ENCODE measurements at regions not wholly inside any gene's neighbourhood (a gene's known extent, or its start where the extent isn't known, plus 50 kb on each side); places are given as distances from the start of the nearest gene placed in this dataset.

- Histone ChIP-seq H3K9ac (ENCODE audit: low read depth, low read length) (no peak overlapping the region), H3K4me1 (ENCODE audit: insufficient read depth, low read length) (no peaks in the 10 kb centered on the region), H3K36me3 (ENCODE audit: insufficient read depth, low read length) (no peaks in the 10 kb centered on the region)
Observed at GRCh38 chr1:209095627-209096595, 487.6 kb upstream of the CAMK1G start.

GRCh38 chr1:209100460-209100859, 483.1 kb upstream of the CAMK1G start:
- Histone ChIP-seq H3K9me3 (ENCODE audit: control insufficient read depth, insufficient read depth, low read length) (no peaks in the 10 kb centered on the region), H3K4me1 (ENCODE audit: insufficient read depth, low read length) (no peaks in the 10 kb centered on the region), H3K36me3 (ENCODE audit: insufficient read depth, low read length) (no peaks in the 10 kb centered on the region), H3K9ac (ENCODE audit: low read depth, low read length) (no peak overlapping the region)

More at GRCh38 chr1:209095627-209096595, 487.6 kb upstream of the CAMK1G start:
- no peaks in the 10 kb centered on the region for H3K9me3 ChIP-seq (ENCODE audit: control insufficient read depth, insufficient read depth, low read length)

GRCh38 chr1:209101106-209101505, 482.4 kb upstream of the CAMK1G start:
- H3K36me3 ChIP-seq (ENCODE audit: insufficient read depth, low read length), result no peaks in the 10 kb centered on the region
- H3K9ac ChIP-seq (ENCODE audit: low read depth, low read length), result no peak overlapping the region
- no peaks in the 10 kb centered on the region for H3K4me1 ChIP-seq (ENCODE audit: insufficient read depth, low read length)
- no peaks in the 10 kb centered on the region for H3K9me3 ChIP-seq (ENCODE audit: control insufficient read depth, insufficient read depth, low read length)

DNA sequence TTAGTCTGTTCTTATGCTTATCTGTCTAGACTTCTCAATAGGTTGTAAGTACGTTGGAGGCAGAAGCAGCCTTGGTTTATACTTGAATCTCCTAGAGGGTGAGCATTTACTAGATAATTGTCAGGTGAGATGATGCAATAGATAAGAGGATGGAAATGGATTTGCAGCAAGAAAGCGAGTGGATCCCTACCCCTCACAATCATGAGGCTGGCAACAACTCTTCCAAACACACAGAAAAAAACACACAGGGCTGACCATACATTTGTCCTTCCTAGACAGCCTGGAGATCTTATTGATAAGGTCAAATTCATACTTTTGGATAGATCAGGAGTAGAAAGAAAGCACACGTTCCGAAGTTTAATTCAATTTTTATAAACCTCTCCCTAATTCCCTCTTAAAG, 481.4 kb upstream of the CAMK1G start:
- no peak overlapping the region for H3K9ac ChIP-seq (ENCODE audit: low read depth, low read length)
- no peaks in the 10 kb centered on the region for H3K4me1 ChIP-seq (ENCODE audit: insufficient read depth, low read length)
- no peaks in the 10 kb centered on the region for H3K9me3 ChIP-seq (ENCODE audit: control insufficient read depth, insufficient read depth, low read length)

GRCh38 chr1:209102531-209102930, 481.0 kb upstream of the CAMK1G start:
- Histone ChIP-seq H3K4me1 (ENCODE audit: insufficient read depth, low read length) (no peaks in the 10 kb centered on the region), H3K36me3 (ENCODE audit: insufficient read depth, low read length) (no peaks in the 10 kb centered on the region), H3K9me3 (ENCODE audit: control insufficient read depth, insufficient read depth, low read length) (no peaks in the 10 kb centered on the region), H3K9ac (ENCODE audit: low read depth, low read length) (no peak overlapping the region)

More for the DNA sequence above, 481.4 kb upstream of the CAMK1G start:
- no peaks in the 10 kb centered on the region for H3K36me3 ChIP-seq (ENCODE audit: insufficient read depth, low read length)

DNA sequence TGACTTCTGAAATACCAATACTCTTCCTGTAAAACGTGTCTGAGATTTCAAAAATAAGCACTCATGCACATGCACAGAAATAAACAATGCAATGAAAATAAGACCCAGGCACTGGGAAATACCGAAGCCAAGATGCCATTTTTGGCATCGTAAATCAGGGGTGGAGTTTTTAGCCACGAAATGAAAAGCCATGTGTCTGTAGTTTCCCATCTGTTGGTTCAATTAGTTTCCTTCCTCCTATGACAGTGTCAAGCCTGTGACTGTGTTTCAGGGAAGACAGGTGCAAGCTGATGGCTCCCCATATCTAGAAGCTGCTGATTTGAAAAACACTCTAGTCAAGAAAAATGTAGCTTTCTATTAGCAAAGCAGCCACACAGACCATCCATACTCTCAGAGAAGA, 480.4 kb upstream of the CAMK1G start:
- Histone ChIP-seq H3K36me3 (ENCODE audit: insufficient read depth, low read length) (no peaks in the 10 kb centered on the region), H3K4me1 (ENCODE audit: insufficient read depth, low read length) (no peaks in the 10 kb centered on the region), H3K9me3 (ENCODE audit: control insufficient read depth, insufficient read depth, low read length) (no peaks in the 10 kb centered on the region), H3K9ac (ENCODE audit: low read depth, low read length) (no peak overlapping the region)

GRCh38 chr1:209104646-209105045, 478.9 kb upstream of the CAMK1G start:
- no peak overlapping the region for H3K9ac ChIP-seq (ENCODE audit: low read depth, low read length)
- H3K36me3 ChIP-seq (ENCODE audit: insufficient read depth, low read length), result no peaks in the 10 kb centered on the region
- no peaks in the 10 kb centered on the region for H3K4me1 ChIP-seq (ENCODE audit: insufficient read depth, low read length)
- H3K9me3 ChIP-seq (ENCODE audit: control insufficient read depth, insufficient read depth, low read length), result no peaks in the 10 kb centered on the region

DNA sequence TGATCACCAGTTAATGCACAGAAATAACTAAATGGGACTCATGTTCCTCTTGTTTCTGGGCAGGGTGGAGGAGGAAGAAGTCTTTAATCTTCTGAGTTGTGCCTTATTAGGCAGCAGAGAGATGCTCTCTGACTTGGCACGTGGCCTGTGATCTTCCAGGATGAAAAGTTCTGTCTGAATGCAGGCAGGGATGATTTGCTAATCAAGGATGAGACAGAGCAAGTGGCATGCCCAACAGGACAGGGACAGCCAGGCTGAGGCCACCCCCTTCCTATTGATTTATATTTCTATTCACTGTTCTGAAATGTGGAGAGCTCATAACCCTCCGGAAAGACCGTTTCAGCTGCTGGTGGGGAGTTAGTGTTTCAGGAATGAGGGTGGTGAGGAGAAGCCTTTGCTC, 477.8 kb upstream of the CAMK1G start:
- Histone ChIP-seq H3K9ac (ENCODE audit: low read depth, low read length) (no peak overlapping the region), H3K4me1 (ENCODE audit: insufficient read depth, low read length) (no peaks in the 10 kb centered on the region), H3K9me3 (ENCODE audit: control insufficient read depth, insufficient read depth, low read length) (no peaks in the 10 kb centered on the region), H3K36me3 (ENCODE audit: insufficient read depth, low read length) (no peaks in the 10 kb centered on the region)

DNA sequence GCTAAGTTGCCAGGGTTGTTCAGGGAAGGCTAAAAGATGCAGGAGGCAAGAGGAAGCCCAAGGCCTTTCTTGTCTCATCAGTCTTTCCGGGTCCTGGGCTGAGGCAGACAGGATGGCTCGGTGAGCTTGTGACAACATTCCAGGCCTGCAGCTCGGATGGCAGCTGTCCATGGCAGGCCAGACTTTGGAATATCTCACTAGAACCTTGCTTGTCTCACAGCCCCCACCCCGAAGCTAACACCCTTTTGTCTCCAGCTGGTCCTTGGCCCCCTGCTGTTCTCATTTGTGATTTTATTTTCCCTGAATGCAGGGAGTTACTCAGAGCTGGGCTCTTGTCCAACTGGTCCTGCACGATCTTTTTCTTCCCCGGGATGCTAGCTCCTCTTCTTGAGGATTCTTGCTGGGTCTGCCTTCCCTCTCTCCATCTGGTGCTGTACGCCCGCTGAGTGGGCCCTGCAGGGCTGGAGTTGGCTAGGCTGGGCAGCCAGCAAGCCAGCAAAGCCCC, 477.2 kb upstream of the CAMK1G start:
- no peaks in the 10 kb centered on the region for H3K4me1 ChIP-seq (ENCODE audit: insufficient read depth, low read length)
- no peaks in the 10 kb centered on the region for H3K36me3 ChIP-seq (ENCODE audit: insufficient read depth, low read length)
- no peak overlapping the region for H3K9ac ChIP-seq (ENCODE audit: low read depth, low read length)
- H3K9me3 ChIP-seq (ENCODE audit: control insufficient read depth, insufficient read depth, low read length), result no peaks in the 10 kb centered on the region

DNA sequence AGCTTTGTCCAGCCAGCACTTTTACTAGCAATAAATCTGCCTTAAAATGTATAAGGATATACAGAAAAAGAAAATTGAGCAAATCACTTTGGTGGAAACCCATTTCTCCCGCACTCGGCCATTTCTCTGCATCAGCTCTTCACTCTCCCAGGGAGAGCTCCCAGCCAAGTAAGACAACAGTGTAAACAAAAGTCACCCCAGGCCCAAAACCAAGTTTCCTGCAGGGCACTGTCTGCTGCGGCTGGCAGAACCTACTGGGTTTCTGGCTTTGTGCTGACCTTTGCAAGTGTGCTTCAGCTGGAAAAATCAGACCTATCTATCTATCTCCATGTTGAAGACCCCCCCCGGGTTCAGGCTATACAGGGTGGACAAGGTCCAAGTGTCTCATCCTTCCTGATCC, 476.7 kb upstream of the CAMK1G start:
- no peaks in the 10 kb centered on the region for H3K9me3 ChIP-seq (ENCODE audit: control insufficient read depth, insufficient read depth, low read length)
- H3K4me1 ChIP-seq (ENCODE audit: insufficient read depth, low read length), result no peaks in the 10 kb centered on the region
- no peaks in the 10 kb centered on the region for H3K36me3 ChIP-seq (ENCODE audit: insufficient read depth, low read length)
- no peak overlapping the region for H3K9ac ChIP-seq (ENCODE audit: low read depth, low read length)

DNA sequence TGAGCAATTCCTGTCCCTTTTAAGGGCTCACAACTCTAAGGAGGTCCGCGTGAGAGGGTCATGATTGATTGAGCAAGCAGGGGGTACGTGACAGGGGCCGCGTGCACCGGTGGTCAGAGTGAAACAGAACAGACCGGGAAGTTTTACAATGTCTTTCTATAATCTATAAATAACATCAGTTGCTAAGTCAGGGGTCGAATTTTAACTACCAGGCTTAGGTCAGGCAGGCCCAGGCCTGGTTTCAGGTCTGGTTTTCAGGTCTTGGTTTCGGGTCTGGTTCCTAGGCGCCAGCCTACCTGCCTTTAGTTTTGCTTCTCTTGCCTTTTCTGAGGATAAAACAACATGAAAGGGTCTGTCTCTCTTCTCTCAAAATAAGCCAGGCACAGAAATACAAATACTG, 476.0 kb upstream of the CAMK1G start:
- H3K4me1 ChIP-seq (ENCODE audit: insufficient read depth, low read length), result peaks cover under 1% of the 10 kb centered on the region; the same call in 1 of the 2 replicates
- H3K9ac ChIP-seq (ENCODE audit: low read depth, low read length), result no peak overlapping the region

GRCh38 chr1:209109001-209109785, 474.3 kb upstream of the CAMK1G start:
- no peak overlapping the region for H3K9ac ChIP-seq (ENCODE audit: low read depth, low read length)
- no peaks in the 10 kb centered on the region for H3K36me3 ChIP-seq (ENCODE audit: insufficient read depth, low read length)
- peaks cover 8% of the 10 kb centered on the region; the same call in 1 of the 2 replicates for H3K4me1 ChIP-seq (ENCODE audit: insufficient read depth, low read length)
- H3K9me3 ChIP-seq (ENCODE audit: control insufficient read depth, insufficient read depth, low read length), result no peaks in the 10 kb centered on the region

More for the DNA sequence above, 476.0 kb upstream of the CAMK1G start:
- Histone ChIP-seq H3K36me3 (ENCODE audit: insufficient read depth, low read length) (no peaks in the 10 kb centered on the region), H3K9me3 (ENCODE audit: control insufficient read depth, insufficient read depth, low read length) (no peaks in the 10 kb centered on the region)

GRCh38 chr1:209113521-209113920, 470.0 kb upstream of the CAMK1G start:
- Histone ChIP-seq H3K9ac (ENCODE audit: low read depth, low read length) (no peak overlapping the region), H3K9me3 (ENCODE audit: control insufficient read depth, insufficient read depth, low read length) (no peaks in the 10 kb centered on the region), H3K36me3 (ENCODE audit: insufficient read depth, low read length) (no peaks in the 10 kb centered on the region), H3K4me1 (ENCODE audit: insufficient read depth, low read length) (peaks cover 8% of the 10 kb centered on the region; the same call in 1 of the 2 replicates)

- Histone ChIP-seq H3K9ac (ENCODE audit: low read depth, low read length) (no peak overlapping the region), H3K9me3 (ENCODE audit: control insufficient read depth, insufficient read depth, low read length) (no peaks in the 10 kb centered on the region), H3K4me1 (ENCODE audit: insufficient read depth, low read length) (peaks cover 8% of the 10 kb centered on the region; the same call in 1 of the 2 replicates)
Observed at GRCh38 chr1:209116705-209117104, 466.8 kb upstream of the CAMK1G start.

More at GRCh38 chr1:209116705-209117104, 466.8 kb upstream of the CAMK1G start:
- no peaks in the 10 kb centered on the region for H3K36me3 ChIP-seq (ENCODE audit: insufficient read depth, low read length)

Data from ES-I3 (cell line).